ENCODE measurements at regions not wholly inside any gene's neighbourhood (a gene's known extent, or its start where the extent isn't known, plus 50 kb on each side); places are given as distances from the start of the nearest gene placed in this dataset.

DNA sequence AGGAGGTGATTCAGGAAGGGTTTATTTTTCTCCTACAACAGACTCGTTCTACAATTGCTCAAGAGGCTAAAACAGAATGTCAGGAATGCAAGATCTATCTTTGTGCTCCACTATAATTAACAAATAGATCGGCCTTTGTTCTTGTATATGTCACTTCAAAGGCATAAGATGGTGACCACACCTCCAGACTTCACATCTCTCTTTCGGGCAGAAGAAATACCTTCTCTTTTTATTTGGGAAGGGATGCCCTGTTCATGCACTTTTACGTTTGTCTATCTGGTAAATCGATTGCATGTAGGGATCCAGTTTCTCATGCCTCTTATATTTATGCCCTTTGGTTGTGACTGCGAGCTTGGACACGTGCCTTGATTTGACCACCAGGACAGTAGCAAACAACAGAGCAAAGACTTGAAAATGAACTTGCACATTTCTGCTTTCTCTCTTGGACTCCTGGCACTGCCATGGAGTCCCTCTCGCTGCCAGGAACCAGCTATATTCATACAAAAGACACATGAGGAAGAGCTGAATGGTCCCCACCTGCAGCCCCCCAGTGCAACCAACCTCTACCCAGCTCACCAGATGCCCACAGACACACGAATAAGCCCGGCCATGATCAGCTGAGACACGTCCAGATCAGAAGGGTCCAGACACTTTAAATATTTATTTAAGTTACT is 219.8 kb upstream of the STXBP5 start (continued):
- TF ChIP-seq THYN1 (CRISPR knock-in tag; IDR thresholded peaks at IDR 0.05; ENCODE audit: borderline replicate concordance, low read depth) = no peak
- no peak for TF ChIP-seq ZNF232 (CRISPR knock-in tag; IDR thresholded peaks at IDR 0.05; ENCODE audit: borderline replicate concordance)
- TF ChIP-seq, protein P1, sequence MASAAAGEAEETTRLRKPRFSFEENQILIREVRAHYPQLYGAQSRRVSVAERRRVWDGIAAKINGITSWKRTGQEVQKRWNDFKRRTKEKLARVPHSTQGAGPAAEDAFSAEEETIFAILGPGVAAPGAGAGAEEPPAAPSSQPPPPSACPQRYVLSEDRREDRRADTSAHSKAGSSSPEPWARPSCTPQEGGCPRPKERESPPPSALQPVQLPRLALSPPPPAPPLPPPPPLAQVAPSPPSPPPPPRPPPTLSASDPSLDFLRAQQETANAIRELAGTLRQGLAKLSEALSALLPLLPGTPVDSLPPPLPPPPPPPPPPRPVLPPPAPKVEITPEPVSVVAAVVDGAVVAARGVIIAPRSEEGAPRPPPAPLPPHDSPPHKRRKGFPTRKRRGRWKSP (CRISPR knock-in tag; IDR thresholded peaks at IDR 0.05) = 0 out of 2 replicates have a peak, but pooled peaks have one; percentile 36
- TF ChIP-seq ZMAT3 (CRISPR knock-in tag; conservative IDR thresholded peaks at IDR 0.05) = 0 out of 2 replicates have a peak, but pooled peaks have one; percentile 56
- no peak for TF ChIP-seq CBX1 (IDR thresholded peaks at IDR 0.05; ENCODE audit: low read depth)
- TF ChIP-seq, protein P2, sequence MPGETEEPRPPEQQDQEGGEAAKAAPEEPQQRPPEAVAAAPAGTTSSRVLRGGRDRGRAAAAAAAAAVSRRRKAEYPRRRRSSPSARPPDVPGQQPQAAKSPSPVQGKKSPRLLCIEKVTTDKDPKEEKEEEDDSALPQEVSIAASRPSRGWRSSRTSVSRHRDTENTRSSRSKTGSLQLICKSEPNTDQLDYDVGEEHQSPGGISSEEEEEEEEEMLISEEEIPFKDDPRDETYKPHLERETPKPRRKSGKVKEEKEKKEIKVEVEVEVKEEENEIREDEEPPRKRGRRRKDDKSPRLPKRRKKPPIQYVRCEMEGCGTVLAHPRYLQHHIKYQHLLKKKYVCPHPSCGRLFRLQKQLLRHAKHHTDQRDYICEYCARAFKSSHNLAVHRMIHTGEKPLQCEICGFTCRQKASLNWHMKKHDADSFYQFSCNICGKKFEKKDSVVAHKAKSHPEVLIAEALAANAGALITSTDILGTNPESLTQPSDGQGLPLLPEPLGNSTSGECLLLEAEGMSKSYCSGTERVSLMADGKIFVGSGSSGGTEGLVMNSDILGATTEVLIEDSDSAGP (CRISPR knock-in tag; IDR thresholded peaks at IDR 0.05; ENCODE audit: borderline replicate concordance) = no peak
- TF ChIP-seq KLF6 (CRISPR knock-in tag; IDR thresholded peaks at IDR 0.05) = no peak
- TF ChIP-seq ZNF512B (CRISPR knock-in tag; IDR thresholded peaks at IDR 0.05; ENCODE audit: borderline replicate concordance) = no peak
- TF ChIP-seq NFIC (IDR thresholded peaks at IDR 0.05; ENCODE audit: low read length) = peak; percentile 82
- TF ChIP-seq, protein P3, sequence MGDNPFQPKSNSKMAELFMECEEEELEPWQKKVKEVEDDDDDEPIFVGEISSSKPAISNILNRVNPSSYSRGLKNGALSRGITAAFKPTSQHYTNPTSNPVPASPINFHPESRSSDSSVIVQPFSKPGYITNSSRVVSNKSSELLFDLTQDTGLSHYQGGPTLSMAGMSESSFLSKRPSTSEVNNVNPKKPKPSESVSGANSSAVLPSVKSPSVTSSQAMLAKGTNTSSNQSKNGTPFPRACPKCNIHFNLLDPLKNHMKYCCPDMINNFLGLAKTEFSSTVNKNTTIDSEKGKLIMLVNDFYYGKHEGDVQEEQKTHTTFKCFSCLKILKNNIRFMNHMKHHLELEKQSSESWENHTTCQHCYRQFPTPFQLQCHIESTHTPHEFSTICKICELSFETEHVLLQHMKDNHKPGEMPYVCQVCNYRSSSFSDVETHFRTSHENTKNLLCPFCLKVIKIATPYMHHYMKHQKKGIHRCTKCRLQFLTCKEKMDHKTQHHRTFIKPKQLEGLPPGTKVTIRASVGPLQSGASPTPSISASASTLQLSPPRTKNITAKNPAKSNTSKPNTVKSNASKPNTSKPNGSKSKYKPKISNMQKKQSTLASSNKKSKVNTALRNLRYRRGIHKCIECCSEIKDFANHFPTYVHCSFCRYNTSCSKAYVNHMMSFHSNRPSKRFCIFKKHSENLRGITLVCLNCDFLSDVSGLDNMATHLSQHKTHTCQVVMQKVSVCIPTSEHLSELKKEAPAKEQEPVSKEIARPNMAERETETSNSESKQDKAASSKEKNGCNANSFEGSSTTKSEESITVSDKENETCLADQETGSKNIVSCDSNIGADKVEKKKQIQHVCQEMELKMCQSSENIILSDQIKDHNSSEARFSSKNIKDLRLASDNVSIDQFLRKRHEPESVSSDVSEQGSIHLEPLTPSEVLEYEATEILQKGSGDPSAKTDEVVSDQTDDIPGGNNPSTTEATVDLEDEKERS (CRISPR knock-in tag; IDR thresholded peaks at IDR 0.05) = no peak
- TF ChIP-seq SRF (IDR thresholded peaks at IDR 0.05; ENCODE audit: low read depth, low read length) = no peak
- TF ChIP-seq DMAP1 (CRISPR knock-in tag; IDR thresholded peaks at IDR 0.05) = 0 out of 2 replicates have a peak, but pooled peaks have one; percentile 51
- TF ChIP-seq ZNF83 (CRISPR knock-in tag; IDR thresholded peaks at IDR 0.05; ENCODE audit: borderline replicate concordance) = no peak
- TF ChIP-seq, protein P4, sequence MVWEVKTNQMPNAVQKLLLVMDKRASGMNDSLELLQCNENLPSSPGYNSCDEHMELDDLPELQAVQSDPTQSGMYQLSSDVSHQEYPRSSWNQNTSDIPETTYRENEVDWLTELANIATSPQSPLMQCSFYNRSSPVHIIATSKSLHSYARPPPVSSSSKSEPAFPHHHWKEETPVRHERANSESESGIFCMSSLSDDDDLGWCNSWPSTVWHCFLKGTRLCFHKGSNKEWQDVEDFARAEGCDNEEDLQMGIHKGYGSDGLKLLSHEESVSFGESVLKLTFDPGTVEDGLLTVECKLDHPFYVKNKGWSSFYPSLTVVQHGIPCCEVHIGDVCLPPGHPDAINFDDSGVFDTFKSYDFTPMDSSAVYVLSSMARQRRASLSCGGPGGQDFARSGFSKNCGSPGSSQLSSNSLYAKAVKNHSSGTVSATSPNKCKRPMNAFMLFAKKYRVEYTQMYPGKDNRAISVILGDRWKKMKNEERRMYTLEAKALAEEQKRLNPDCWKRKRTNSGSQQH (CRISPR knock-in tag; IDR thresholded peaks at IDR 0.05; ENCODE audit: low read depth) = no peak
- TF ChIP-seq KAT8 (CRISPR knock-in tag; IDR thresholded peaks at IDR 0.05) = no peak
- TF ChIP-seq, protein P5, sequence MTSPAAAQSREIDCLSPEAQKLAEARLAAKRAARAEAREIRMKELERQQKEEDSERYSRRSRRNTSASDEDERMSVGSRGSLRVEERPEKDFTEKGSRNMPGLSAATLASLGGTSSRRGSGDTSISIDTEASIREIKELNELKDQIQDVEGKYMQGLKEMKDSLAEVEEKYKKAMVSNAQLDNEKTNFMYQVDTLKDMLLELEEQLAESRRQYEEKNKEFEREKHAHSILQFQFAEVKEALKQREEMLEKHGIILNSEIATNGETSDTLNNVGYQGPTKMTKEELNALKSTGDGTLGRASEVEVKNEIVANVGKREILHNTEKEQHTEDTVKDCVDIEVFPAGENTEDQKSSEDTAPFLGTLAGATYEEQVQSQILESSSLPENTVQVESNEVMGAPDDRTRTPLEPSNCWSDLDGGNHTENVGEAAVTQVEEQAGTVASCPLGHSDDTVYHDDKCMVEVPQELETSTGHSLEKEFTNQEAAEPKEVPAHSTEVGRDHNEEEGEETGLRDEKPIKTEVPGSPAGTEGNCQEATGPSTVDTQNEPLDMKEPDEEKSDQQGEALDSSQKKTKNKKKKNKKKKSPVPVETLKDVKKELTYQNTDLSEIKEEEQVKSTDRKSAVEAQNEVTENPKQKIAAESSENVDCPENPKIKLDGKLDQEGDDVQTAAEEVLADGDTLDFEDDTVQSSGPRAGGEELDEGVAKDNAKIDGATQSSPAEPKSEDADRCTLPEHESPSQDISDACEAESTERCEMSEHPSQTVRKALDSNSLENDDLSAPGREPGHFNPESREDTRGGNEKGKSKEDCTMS (CRISPR knock-in tag; conservative IDR thresholded peaks at IDR 0.05) = no peak
